Activated effector memory CD4-positive, alpha-beta T cell treated with Interleukin-2 at 50 U/mL for 16 hours (primary cell): ENCODE measurements at regions not wholly inside any gene's neighbourhood (a gene's known extent, or its start where the extent isn't known, plus 50 kb on each side); places are given as distances from the start of the nearest gene placed in this dataset.
"Not testable (repeated sequence)": the region's sequence is repeated elsewhere in the genome, so short reads cannot be mapped to it uniquely, and the experiment has no call there.

Source experiments
- DNase-seq: peaks from one replicate; pipeline ENCODE4 v3.0.0-alpha.2; 2020

- DNase-seq, result no peak
These were observed 87.7 kb downstream of the UTP18 start for GRCh38 chr17:51347851-51348584.

- DNase-seq, result no peak
These were observed 90.7 kb downstream of the UTP18 start for GRCh38 chr17:51351080-51351479.

- DNase-seq, result no peak
These were observed 91.5 kb downstream of the UTP18 start for GRCh38 chr17:51351890-51352289.

GRCh38 chr17:51352798-51353197 lies 92.5 kb downstream of the UTP18 start:
- no peak for DNase-seq

GRCh38 chr17:51353296-51353695 lies 93.0 kb downstream of the UTP18 start:
- no peak for DNase-seq

- no peak for DNase-seq
These were observed 94.6 kb downstream of the UTP18 start for GRCh38 chr17:51354936-51355335.

- DNase-seq, result no peak
These were observed 95.4 kb downstream of the UTP18 start for GRCh38 chr17:51355441-51356410.

- DNase-seq, result no peak
These were observed 98.7 kb downstream of the UTP18 start for GRCh38 chr17:51359055-51359454.

- no peak for DNase-seq
These were observed 102.7 kb downstream of the UTP18 start for GRCh38 chr17:51362811-51363585.

GRCh38 chr17:51365090-51365489 lies 104.7 kb downstream of the UTP18 start:
- no peak for DNase-seq

GRCh38 chr17:51366866-51367265 lies 106.5 kb downstream of the UTP18 start:
- no peak for DNase-seq

GRCh38 chr17:51367836-51368235 lies 107.5 kb downstream of the UTP18 start:
- DNase-seq, result not testable (repeated sequence)

GRCh38 chr17:51371732-51372151 lies 111.4 kb downstream of the UTP18 start:
- peak; percentile 30 for DNase-seq

GRCh38 chr17:51372345-51373004 lies 112.1 kb downstream of the UTP18 start:
- DNase-seq, result no peak

- no peak for DNase-seq
These were observed 113.3 kb downstream of the UTP18 start for GRCh38 chr17:51373489-51374152.

GRCh38 chr17:51374209-51374608 lies 113.9 kb downstream of the UTP18 start:
- no peak for DNase-seq

- no peak for DNase-seq
These were observed 115.4 kb downstream of the UTP18 start for GRCh38 chr17:51375771-51376170.

GRCh38 chr17:51376739-51377138 lies 116.4 kb downstream of the UTP18 start:
- no peak for DNase-seq

GRCh38 chr17:51381262-51381661 lies 120.9 kb downstream of the UTP18 start:
- no peak for DNase-seq

GRCh38 chr17:51385208-51385607 lies 124.9 kb downstream of the UTP18 start:
- DNase-seq, result no peak

GRCh38 chr17:51387582-51387981 lies 127.2 kb downstream of the UTP18 start:
- DNase-seq, result no peak

GRCh38 chr17:51387986-51388385 lies 127.6 kb downstream of the UTP18 start:
- DNase-seq, result no peak
